Hematopoietic multipotent progenitor cell (in vitro differentiated cells): ENCODE measurements at regions not wholly inside any gene's neighbourhood (a gene's known extent, or its start where the extent isn't known, plus 50 kb on each side); places are given as distances from the start of the nearest gene placed in this dataset.
A peak's percentile ranks its signal among the peaks of the same experiment; 100 is the strongest.

Experiments used
- DNase-seq, 3 donors: peaks; one replicate each; pipeline ENCODE4 v3.0.0-alpha.2; 2011 to 2015; ENCODE audit warnings: low read depth in 2 of 3, low spot score in 2 of 3

DNA sequence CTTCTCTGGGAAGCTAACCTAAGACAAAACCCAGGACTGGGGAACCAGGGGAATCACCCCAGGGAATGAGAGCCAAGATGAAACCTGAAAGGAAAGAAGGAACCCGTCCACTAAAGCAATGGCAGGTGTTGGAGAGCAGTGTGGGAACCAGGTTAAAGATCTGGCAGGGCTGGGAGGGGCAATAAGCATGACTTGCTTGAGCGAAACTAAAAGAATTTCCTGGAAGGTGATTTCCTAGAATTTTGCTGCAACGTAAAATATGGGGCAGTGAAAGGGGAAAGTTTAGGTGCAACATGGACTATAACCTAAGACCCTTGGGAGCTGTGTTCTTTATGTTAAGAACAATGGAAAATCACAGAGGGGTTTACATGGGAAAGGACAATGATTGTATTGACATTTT, 126.2 kb upstream of the SSTR4 start:
- DNase-seq = no peak

DNA sequence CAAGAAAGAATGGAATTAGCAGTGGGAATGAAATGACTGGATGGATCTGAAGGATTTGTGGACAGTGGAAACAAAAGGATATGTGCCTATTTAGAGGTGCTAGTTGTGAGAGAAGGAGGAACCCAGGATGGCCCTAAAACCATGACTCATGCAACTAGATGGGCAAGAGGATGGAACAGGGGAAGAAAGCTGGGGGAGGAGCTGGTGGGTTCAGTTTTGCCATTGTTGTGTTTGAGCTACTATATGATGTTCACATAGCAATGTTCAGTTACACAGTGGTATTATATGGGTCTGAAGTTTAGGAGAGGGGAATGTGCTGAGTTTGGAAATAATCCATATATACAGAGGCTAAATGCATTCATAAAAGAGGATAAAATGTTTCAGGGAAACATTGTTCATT, 125.7 kb upstream of the SSTR4 start:
- DNase-seq = no peak

DNA sequence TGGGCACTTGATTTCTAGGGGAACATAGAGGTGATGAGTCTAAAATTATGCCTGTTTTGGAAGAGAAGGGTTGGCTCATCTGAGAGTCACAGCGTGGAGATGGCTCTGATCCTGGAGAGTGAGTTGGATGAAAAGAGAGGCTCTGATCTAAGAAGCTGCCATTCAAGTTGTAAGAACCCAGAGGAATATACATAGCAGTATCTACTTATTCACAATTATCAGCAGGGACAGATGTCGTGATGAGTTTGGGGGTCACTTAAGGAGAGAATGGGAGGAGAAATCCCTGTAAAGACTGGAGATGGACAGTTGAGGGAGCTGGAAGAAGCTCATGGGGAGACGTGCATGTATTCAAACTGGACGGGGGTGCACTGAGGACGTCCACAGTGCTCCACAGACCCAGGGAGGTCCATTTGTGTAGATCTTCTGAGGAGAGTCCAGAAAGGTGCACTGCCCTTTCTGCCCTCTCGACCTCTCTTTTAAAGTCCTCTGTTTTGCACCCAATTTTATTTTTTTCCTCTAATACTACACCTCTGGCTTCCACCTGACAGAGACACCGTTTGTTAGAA, 124.7 kb upstream of the SSTR4 start:
- DNase-seq = no peak

DNA sequence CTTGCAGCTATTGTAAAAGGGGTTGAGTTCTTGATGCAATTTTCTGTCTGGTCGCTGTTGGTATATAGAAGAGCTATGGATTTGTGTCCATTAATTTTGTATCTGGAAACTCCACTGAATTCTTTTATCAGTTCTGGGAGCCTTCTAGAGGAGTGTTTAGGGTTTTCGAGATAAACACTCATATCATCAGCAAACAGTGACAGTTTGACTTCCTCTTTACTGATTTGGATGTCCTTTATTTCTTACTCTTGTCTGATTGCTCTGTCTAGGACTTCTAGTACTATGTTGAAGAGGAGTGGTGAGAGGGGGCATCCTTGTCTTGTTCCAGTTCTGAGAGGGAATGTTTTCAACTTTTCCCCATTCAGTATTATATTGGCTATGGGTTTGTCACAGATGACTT, 120.8 kb upstream of the SSTR4 start:
- no peak for DNase-seq

DNA sequence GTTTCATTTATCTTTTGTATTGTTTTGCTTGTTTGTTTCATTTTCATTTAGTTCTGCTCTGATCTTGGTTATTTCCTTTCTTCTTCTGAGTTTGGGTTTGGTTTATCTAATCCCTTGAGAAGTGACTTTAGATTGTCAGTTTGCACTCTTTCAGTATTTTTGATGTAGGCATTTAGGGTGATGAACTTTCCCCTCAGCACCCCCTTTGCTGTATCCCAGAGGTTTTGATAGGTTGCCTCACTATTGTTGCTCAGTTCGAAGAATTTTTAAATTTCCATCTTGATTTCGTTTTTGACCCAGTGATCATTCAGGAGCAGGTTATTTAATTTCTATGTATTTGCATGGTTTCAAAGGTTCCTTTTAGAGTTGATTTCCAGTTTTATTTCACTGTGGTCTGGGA, 119.6 kb upstream of the SSTR4 start:
- DNase-seq = no peak

DNA sequence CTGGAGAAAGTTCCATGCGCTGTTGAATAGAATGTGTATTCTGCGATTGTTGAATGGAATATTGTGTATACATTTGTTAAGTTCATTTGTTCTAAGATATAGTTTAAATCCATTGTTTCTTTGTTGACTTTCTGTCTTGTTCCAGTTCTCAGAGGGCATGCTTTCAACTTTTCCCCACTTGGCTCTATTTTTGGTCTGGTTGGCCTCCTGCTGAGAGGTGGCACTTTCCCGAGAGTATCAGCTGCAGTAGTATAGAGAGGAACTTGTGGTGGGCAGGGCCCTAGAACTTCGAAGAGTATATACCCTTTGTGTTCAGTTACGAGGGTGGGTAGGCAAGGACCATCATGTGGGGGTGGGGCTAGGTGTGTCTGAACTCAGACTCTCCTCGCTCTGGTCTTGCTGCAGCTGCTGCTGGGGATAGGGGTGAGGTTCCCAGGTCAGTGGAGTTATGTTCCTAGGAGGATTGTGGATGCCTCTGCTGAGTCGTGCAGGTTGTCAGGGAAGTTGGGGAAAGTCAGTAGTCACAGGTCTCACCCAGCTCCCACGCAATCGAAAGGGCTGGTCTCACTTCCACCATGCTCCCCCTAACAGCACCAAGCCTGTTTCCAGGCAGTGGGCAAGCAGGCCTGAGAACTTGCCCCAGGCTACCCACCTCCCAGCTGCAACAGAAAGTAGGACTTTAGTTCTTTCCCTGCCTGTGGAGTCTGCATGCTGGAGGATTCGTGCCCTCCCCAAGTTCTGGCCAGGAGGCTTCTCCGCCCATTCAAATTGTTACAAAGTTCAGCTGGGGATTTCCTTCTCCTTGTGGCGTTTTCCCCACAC, 118.9 kb upstream of the SSTR4 start:
- DNase-seq = no peak

DNA sequence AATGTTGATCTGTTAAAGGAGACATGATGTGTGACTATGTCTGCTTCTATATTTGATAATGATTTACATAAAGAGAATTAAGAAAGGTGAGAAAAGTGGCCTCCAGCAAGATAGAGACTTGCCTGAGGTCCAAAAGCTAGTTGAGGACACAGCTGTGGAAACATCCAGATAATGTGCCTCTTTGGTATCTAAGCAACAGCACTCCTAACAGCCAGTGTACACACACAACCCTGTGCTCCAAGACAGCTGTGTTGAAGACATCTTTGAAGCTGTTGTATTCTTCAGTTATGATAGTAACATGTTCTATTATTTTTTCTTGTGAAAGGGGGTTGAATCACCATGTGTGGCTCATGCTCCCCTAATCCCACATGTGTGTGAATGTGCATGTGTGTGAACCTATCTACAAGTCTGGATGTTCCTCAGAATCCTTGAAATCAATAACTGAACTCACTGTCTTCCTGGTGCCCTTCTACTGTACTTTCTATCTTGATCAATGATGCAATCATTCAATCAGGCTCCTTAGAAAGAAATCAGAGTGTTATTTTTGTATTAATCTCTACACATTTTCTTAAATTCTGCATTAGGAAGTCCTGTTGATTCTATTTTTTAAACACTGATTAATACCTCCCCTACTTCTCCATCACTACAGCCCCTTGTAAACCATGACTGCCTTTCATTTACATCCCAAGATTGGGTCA, 116.7 kb upstream of the SSTR4 start:
- DNase-seq = peak in 1 of 3 donors; percentile 40

DNA sequence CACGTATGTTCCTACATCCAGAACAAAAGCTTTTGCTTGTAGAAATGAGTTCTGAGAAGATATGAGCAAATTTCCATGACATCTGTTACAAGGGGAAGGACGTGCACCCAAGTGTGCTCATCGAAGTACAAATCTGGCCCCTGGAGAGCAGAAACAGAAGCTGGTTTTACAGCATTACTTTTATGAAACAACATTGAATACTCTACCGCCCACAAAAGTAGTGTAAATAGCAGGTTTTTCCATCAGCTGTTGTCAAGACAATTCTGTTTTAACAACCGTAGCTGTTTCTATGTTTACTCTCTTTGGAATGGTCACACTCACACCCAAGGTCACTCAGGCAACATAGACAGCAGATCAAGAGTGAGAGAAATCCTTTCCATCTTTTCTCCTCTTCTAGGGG, 114.2 kb upstream of the SSTR4 start:
- DNase-seq = peak in 1 of 3 donors; percentile 25

DNA sequence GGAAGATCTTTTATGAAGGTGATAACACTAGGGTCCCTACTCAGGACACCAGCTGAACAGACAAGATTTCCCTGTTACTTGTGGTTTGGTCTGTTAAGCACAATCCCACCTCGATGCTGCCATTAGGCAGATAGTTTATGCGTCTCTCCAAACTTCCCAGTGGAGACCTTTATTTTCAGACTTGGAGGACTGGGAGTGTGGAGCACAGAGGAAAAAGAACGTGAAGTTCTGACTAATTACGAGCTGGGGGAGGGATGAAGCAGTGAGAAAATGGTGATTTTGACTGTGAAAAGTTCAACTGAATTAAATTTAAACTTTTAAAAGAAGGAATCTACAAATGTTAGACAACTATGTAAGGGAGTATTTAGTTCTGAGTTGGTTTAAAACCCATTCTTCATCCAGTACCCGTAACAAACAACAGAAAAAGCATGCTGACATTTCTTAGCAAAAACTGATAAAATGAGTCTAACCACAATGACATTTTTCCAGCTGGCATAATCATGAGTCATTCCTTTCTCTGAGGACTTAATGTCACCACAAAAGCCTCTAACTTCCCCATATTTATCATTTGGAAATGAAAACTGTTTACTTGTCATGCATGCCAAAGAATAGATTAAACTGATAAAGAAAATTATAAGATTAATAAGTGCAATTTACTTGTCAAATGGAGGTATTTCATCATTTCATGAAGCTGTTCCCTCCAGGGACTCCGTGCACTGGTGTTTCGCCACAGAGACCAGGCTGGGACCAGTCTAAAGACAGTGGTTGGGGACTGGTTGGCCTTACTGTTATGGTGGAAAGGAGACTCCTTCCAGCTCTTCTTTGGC, 113.3 kb upstream of the SSTR4 start:
- DNase-seq = peak in 2 of 3 donors; percentile 81 to 95

DNA sequence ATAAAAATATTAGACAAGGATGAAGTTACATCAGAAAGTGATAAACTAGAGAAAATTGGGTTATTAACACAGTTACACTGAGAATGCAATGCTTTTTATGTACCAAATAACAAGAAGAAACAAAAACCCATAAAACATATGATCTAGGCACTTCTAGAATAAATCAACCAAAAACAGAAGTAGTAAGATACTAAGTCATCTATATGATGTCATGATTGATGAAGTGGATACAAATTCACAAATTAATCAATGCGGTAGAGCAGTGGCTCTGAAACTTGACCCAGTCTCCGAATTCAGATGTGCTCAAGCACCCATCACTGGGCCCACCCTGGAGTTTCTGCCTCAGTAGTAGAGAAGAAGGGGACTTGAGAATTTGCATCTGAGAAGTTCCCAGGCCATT, 112.1 kb upstream of the SSTR4 start:
- DNase-seq = no peak

DNA sequence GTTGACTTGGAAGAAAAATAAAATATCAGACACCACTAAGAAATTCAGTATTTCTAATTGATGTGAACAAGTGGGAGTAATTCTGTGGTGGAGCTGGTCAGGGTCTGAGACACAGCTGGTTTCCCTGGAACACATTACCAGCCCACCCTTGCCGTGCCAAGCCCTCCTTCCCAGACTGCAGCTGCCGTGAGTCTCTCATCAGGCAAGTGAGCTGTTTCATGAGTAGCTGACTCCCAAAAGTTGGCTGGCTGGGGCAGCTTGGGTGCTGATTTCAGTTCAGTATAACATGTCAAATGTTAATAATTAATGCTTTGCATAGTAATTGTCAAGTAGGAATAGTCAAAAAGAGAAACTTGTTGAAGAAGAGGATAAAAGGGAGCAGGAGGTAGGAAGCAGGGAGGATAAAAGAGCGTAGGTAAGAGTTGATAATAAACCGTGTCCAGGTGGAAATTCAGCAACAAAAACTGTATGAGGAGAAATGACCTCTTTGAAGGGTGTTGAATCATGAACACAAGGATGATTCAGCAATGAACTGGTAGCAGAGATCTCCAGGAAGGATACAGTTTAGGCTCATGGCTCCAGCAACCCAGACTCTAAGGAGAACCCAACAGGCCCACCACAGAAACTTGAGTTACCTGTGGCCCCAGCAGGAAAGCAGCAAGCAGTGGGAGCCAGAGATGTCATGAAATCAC, 110.9 kb upstream of the SSTR4 start:
- DNase-seq = no peak

DNA sequence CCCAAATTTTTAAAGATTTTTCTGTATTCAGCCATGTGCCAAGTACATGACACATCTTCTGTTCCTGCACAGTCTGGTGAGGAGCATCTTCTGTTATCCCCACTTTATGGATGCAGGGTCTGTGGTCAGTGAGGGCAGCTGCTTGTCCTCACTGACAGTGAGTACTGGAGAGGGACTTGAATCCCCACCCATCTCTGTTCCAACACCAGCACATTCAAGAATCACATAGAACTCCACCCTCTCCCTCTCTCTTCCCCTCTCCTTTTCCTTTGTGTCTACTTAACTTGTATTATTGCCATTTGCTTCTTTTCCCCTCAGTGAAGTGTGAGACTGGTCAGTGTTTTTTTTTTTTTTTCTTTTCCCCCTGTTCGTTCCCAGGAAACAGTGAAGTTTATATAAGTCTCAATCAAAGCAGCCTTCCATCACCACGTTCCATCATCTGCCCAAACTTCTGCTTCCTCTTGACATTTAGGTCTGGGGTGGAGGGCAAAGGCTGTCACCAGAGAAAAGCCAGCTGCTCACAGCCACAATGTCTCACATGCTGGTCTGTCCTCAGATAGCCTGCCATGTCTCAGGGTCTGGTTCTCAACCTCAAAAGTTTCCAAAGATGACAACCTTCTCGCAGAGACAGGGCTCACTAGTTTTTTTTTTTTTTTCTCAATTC, 110.0 kb upstream of the SSTR4 start:
- DNase-seq = peak in 2 of 3 donors; percentile 37 to 77

DNA sequence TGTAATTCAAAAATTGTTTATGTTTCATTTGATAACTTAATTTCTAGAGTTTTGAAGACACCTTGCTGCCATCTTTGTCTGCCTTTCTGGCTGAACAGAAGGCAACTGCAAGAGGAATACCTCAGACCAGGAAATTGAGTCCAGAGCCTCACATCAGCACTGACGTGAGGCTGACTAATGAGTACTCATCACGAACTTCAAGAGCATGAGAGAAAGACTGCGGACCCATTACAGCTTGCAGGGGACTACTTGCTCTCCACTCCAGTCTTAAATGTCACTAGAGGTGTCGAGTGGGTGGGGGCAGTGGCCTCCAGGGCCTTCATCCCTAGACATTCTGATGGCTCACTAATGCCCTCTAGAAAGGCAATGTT, 109.5 kb upstream of the SSTR4 start:
- no peak for DNase-seq

DNA sequence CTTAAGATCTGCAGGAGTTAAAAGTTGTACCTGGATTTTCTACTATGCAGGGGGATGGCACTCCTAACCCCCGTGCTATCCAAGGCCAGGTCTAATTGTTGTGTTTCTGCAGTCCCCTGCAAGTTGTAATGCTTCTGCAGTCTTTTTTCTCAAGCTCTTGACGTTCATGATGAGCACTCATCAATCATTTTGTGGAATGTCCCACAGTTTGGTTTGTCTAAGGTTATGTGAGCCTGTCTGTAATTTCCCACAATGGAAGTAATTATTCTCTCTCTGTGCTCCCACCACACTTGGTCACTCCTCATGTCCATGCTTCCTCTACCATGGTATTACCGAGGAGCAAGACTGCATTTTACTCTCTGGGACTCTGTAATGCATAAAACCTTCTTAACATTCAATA, 107.6 kb upstream of the SSTR4 start:
- no peak for DNase-seq

DNA sequence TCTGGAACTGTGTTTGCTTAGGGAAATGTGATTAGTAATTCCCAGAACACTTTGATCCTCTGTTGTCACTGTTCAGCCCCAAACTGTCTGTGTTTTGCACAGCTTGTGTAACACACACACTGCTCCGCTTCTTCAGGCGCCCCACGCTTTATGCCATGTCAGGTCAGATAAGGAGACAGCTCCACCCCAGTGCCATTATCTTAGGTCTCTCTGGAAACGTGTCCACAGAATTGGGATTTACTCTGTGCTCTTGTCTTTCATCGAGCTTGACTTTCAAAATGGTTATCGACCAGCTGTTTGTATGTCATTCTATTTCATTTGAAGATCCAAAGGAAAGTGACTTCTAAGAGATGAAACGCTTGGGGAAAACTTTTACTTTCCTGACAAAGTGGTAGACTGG, 106.4 kb upstream of the SSTR4 start:
- DNase-seq = no peak

DNA sequence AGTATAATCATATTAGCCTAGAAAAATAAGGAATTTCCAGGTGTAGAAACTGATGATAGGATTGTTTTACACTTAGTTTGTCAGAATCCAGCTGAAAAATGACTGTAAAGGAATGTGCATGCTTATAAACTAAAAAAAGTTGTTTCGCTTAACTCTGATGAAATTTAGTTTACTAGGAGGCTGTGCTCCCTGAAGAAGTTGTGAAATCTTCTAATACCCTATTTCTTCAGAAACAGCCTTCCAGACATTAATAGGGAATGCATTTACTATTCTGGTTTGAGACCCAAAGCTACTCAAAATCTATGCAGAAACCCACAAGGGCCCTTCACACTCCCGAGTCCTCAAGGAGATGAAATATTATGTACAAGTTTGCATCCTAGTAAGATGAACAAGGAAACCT, 105.5 kb upstream of the SSTR4 start:
- no peak for DNase-seq

DNA sequence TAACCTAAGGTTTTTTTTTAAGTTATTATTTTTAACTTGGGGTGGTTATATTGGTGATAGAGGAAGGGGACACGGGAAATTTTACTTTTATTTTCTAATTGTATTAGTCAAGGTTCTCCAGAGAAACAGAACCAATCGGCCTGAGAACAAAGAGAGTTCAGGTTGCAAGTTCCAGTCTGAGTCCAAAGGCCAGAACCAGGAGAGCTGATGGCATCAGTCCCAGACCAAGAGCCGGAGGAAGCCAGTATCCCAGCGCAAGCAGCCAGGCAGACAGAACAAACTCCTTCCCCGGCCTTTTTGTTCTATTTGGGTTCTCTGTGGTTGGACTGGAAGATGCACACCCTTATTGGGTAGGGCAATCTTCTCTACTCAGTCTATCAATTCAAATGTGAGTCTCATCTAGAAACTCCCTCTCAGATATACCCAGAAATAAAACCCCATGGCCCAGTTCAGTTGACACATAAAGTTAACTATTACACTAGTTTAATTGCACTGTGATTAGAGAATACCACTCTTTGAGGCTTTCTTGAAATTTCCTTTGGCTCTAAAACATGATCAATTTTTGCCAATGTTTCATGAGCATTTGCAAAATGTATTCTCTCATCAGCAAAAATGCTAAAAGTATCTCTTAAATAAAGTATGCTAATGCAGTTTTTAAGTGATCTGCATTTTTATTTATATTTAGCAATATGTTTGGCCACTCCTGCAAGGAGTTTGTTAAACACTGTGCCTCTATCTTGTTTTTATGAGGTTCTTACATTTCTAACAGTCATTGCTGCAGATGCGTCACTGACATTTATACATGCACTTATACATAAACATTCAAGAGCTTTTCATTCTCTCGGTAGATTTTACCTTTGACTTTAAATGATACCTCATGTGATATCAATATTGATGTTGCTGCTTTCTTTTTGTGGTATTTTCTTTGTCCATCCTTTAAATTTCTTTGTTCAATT, 103.2 kb upstream of the SSTR4 start:
- DNase-seq = no peak

DNA sequence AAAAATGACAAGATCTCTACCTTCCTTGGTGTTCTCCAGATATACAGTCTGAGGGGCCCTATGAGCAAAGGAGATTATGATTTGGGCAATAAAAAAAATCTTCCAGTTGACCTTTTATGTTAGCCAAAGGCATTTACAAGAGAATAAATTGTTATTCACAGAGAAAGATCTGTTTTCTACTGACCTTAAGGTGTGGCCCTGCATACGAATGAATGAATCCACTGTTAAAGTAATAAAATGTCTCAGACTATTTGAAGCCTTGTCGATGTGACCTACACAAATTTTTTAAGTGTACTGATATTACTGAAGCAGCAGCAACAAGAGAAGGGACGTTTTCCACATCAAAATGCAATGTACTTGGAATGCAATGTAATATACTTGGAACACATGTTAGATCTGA, 95.9 kb upstream of the SSTR4 start:
- DNase-seq = no peak

DNA sequence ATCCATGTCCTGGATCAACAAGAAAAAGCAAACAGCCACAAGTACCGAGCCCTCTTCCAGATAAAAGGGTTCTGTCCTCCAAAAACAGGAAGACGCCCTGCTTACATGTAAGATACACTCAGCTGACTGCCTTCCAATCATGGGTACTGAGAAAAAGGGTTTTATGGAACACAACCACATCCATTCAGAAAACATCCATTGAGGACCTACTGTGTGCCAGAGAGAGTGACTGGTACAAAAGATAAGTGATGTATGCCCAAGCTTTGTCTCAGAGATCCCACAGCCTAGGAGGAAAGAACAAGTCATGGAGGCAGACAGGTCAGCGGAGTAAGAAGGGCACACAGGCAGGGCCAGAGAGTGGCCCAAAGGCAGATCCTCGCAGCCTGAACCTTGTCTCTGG, 94.8 kb upstream of the SSTR4 start:
- DNase-seq = no peak
